AG04449 (cell line): ENCODE measurements at regions not wholly inside any gene's neighbourhood (a gene's known extent, or its start where the extent isn't known, plus 50 kb on each side); places are given as distances from the start of the nearest gene placed in this dataset.

Experiments used
- CTCF ChIA-PET: fragments of 350-600 bp; formaldehyde crosslinking; extraction: SDS; loops from one replicate; lab custom pipeline; 2021; ENCODE audit warnings: antibody characterized with exemption; lab: Yijun Ruan, JAX
- POLR2A ChIA-PET: fragments of 400-600, 350-600 bp; formaldehyde crosslinking; extraction: SDS; loops from one replicate; lab custom pipeline; 2020; ENCODE audit warnings: antibody characterized with exemption, inconsistent platforms; lab: Yijun Ruan, JAX
- DNase-seq: peaks from one replicate; pipeline ENCODE4 v3.0.0-alpha.2; 2010; ENCODE audit warnings: low read depth, low spot score
- H3K4me3 ChIP-seq: 2 replicates; pipeline ENCODE4 v1.5.1; 2011; ENCODE audit warnings: low read depth, mild to moderate bottlenecking, control low read depth, low read length
- CTCF ChIP-seq: IDR thresholded peaks from one replicate; pipeline ENCODE4 v1.5.1; 2011; ENCODE audit warnings: mild to moderate bottlenecking, moderate library complexity, low read length, control low read depth, inconsistent platforms; ENCODE audit not compliant: insufficient read depth; ENCODE audit errors: missing control alignments

- no peak for TF ChIP-seq CTCF
- no peak for DNase-seq
- POLR2A ChIA-PET, result no interaction called here
- CTCF ChIA-PET, result interaction anchor here (1.4 kb wide), 1 partner anchor 1161 kb away, joined by 3 read pairs; no protein-coding TSS in a partner anchor
- H3K4me3 ChIP-seq, result no peak overlapping the region
Observed at GRCh38 chr22:47331750-47332149, 569.3 kb downstream of the TBC1D22A start.

- ChIA-PET CTCF (no interaction called here), POLR2A (no interaction called here)
- H3K4me3 ChIP-seq, result no peak overlapping the region
- DNase-seq, result no peak
- TF ChIP-seq CTCF, result no peak
Observed at GRCh38 chr22:47329727-47330650, 567.5 kb downstream of the TBC1D22A start.

DNA sequence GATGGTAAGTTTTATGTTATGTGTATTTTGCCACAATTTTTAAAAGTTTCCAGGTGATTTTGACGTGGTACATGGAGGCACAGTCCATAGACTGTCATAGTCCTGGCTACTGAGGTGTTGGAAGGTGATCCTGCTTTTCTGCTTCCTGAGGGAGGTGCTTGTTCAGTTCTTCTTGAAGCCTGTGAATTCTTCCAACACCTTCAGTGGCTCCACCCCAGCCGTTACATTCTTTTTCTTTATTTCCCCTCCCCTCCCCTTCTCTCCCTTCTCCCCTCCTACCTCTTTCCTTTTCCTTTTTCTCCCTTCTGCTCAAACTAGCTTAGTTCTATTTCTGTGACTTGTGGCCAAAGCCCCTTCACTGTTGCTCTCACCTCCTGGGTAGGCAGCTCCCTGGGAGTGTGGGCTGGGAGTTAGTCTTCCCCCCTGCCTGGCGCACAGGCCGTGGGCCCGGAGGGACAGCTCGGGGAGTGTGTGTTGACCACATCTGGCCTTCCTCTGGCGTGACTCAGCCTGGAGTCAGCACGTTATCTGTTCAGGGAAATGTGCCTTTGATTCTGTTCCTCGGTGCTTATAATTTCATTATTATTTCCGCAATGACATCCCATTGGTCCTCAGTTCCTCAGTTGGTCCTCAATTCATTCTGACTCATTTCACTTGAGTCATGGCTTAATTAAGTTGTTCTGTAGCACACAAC lies 566.2 kb downstream of the TBC1D22A start:
- DNase-seq, result peak; percentile 68
- CTCF ChIA-PET, result no interaction called here
- POLR2A ChIA-PET, result no interaction called here
- 0 out of 2 replicates have a peak overlapping the region, but pooled peaks have one; percentile 9 for H3K4me3 ChIP-seq
- no peak for TF ChIP-seq CTCF

DNA sequence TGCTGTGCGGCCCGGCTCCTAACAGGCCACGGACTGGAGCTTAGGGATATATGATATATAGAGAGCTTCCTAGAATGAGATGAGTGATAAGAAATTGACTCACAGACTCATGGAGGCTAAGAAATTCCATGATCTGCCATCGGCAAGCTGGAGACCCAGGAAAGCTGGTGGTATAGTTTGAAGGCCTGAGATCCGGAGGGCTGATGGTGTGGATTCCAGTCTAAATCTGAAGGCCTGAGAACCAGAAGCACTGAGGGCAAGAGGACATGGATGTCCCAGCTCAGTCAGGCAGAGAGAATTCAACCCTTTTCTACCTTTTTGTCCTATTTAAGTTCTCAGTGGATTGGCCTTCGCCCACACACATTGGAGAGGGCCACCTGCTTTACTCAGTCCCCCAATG lies 564.8 kb downstream of the TBC1D22A start:
- no peak for DNase-seq
- POLR2A ChIA-PET, result no interaction called here
- H3K4me3 ChIP-seq, result no peak overlapping the region
- no peak for TF ChIP-seq CTCF
- CTCF ChIA-PET, result no interaction called here

DNA sequence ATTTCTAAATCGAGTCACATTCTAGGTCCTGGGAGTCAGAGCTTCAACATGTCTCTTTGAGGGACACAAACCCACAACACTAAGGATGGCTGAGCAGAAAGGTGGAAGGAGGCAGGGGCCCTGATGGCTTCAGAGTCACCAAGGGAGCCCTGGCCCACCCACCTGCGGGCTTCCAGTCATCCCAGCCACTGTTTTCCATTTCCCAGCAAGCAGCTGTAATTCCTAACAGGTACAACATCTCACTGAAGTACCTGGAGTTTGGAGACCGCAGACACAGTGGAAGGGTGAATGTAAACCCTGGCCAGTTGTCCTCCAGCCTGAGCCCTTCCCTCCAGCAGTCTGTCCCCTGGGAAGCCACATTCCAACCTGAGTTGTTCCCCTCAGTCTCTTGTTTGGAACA lies 562.8 kb downstream of the TBC1D22A start:
- TF ChIP-seq CTCF, result no peak
- ChIA-PET POLR2A (no interaction called here), CTCF (no interaction called here)
- no peak for DNase-seq
- H3K4me3 ChIP-seq, result no peak overlapping the region

DNA sequence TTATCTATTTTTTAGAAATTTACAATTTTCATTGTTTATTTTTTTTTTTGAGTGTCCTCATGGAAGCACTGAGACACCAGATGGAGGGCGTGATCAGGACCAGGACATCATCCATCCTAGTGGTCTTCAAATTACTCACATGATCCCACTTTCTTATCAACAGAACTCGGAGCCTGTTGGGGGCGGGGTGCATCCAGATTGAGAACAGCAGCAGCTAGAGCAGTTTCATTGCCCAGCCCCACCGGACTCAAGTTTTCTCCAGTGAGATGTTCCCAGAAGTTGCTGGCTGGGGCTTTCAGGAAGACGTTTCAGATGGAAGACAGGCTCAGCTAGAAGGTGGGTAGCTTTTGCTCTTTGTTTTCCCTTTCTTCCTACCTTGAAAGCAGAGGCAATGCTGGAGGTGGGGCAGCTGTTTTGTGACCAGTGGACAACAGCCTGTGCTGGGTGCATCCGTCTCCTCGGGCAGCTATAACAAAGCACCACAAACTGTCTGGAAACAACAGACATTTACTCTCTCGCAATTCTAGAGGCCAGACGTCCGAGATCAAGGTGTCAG lies 562.1 kb downstream of the TBC1D22A start:
- H3K4me3 ChIP-seq, result no peak overlapping the region
- ChIA-PET CTCF (no interaction called here), POLR2A (no interaction called here)
- TF ChIP-seq CTCF, result no peak
- no peak for DNase-seq
